GM18519 (cell line): ENCODE measurements at regions not wholly inside any gene's neighbourhood (a gene's known extent, or its start where the extent isn't known, plus 50 kb on each side); places are given as distances from the start of the nearest gene placed in this dataset.

Experiments
- ATAC-seq: cut with Tn5 transposase; IDR thresholded peaks from one replicate; pipeline ENCODE4 v1.9.1; 2021; ENCODE audit warnings: mild to moderate bottlenecking, moderate library complexity; ENCODE audit not compliant: unreplicated experiment, low FRiP score

- ATAC-seq: no peak
These were observed 102.4 kb downstream of the ACKR3 start for GRCh38 chr2:236671896-236672562.

GRCh38 chr2:236672606-236673005, 103.0 kb downstream of the ACKR3 start:
- ATAC-seq: no peak

GRCh38 chr2:236673126-236673822, 103.6 kb downstream of the ACKR3 start:
- no peak for ATAC-seq

- no peak for ATAC-seq
These were observed 104.2 kb downstream of the ACKR3 start for GRCh38 chr2:236673823-236674185.

GRCh38 chr2:236674238-236674637, 104.6 kb downstream of the ACKR3 start:
- no peak for ATAC-seq

- ATAC-seq: no peak
These were observed 105.0 kb downstream of the ACKR3 start for GRCh38 chr2:236674646-236675045.

- no peak for ATAC-seq
These were observed 105.4 kb downstream of the ACKR3 start for GRCh38 chr2:236675051-236675450.

GRCh38 chr2:236675526-236675925, 105.9 kb downstream of the ACKR3 start:
- ATAC-seq: no peak

GRCh38 chr2:236676136-236676873, 106.7 kb downstream of the ACKR3 start:
- ATAC-seq: no peak

- no peak for ATAC-seq
These were observed 107.7 kb downstream of the ACKR3 start for GRCh38 chr2:236677368-236677767.

- no peak for ATAC-seq
These were observed 108.8 kb downstream of the ACKR3 start for GRCh38 chr2:236678307-236678975.

GRCh38 chr2:236679884-236680860, 110.5 kb downstream of the ACKR3 start:
- ATAC-seq: no peak

- ATAC-seq: no peak
These were observed 113.2 kb downstream of the ACKR3 start for GRCh38 chr2:236682651-236683422.

- no peak for ATAC-seq
These were observed 115.1 kb downstream of the ACKR3 start for GRCh38 chr2:236684504-236685256.

- no peak for ATAC-seq
These were observed 115.7 kb downstream of the ACKR3 start for GRCh38 chr2:236685361-236685760.

GRCh38 chr2:236685979-236686520, 116.4 kb downstream of the ACKR3 start:
- ATAC-seq: no peak

- no peak for ATAC-seq
These were observed 116.9 kb downstream of the ACKR3 start for GRCh38 chr2:236686561-236686960.

GRCh38 chr2:236687296-236687965, 117.8 kb downstream of the ACKR3 start:
- no peak for ATAC-seq
